ENCODE measurements at regions not wholly inside any gene's neighbourhood (a gene's known extent, or its start where the extent isn't known, plus 50 kb on each side); places are given as distances from the start of the nearest gene placed in this dataset.
"Not testable (repeated sequence)": the region's sequence is repeated elsewhere in the genome, so short reads cannot be mapped to it uniquely, and the experiment has no call there.

GRCh38 chr9:85479305-85479704 lies 262.4 kb downstream of the AGTPBP1 start:
- Histone ChIP-seq H3F3A (ENCODE audit: insufficient read depth) (no peaks in the 10 kb centered on the region), H3K9ac (ENCODE audit: low read length) (no peak overlapping the region), H4K20me1 (ENCODE audit: low read depth, low read length) (no peaks in the 10 kb centered on the region), H3K9me2 (replicated peaks; ENCODE audit: insufficient read depth, low read length) (no peaks in the 10 kb centered on the region), H3K9me3 (ENCODE audit: insufficient read depth, low read length) (no peaks in the 10 kb centered on the region; the same call in 1 of the 2 replicates), H3K27me3 (ENCODE audit: low read length) (no peaks in the 10 kb centered on the region), H3K4me3 (ENCODE audit: insufficient read depth, low read length, poor library complexity, severe bottlenecking) (no peak overlapping the region), H3K27ac (ENCODE audit: low read depth, low read length) (no peak overlapping the region), H3K79me2 (ENCODE audit: insufficient read depth, low read length) (no peaks in the 10 kb centered on the region), H3K4me2 (ENCODE audit: low read depth, low read length, poor library complexity, severe bottlenecking) (no peak overlapping the region), H2AFZ (ENCODE audit: low read depth, low read length, severe bottlenecking) (no peak overlapping the region), H3K36me3 (ENCODE audit: low read length) (no peaks in the 10 kb centered on the region)
- TF ChIP-seq EZH2phosphoT487 (conservative IDR thresholded peaks at IDR 0.05; ENCODE audit: low read length) (no peak), CTCF (IDR thresholded peaks at IDR 0.05; ENCODE audit: insufficient read depth, low read length, poor library complexity, severe bottlenecking) (no peak)

- Histone ChIP-seq H3K9me3 (ENCODE audit: insufficient read depth, low read length) (no peaks in the 10 kb centered on the region; the same call in 1 of the 2 replicates), H3K9ac (ENCODE audit: low read length) (no peak overlapping the region), H3K4me2 (ENCODE audit: low read depth, low read length, poor library complexity, severe bottlenecking) (no peak overlapping the region), H3K27ac (ENCODE audit: low read depth, low read length) (no peak overlapping the region), H3K27me3 (ENCODE audit: low read length) (no peaks in the 10 kb centered on the region), H3K79me2 (ENCODE audit: insufficient read depth, low read length) (no peaks in the 10 kb centered on the region), H3K4me3 (ENCODE audit: insufficient read depth, low read length, poor library complexity, severe bottlenecking) (no peak overlapping the region), H3K9me2 (replicated peaks; ENCODE audit: insufficient read depth, low read length) (no peaks in the 10 kb centered on the region), H4K20me1 (ENCODE audit: low read depth, low read length) (no peaks in the 10 kb centered on the region), H3F3A (ENCODE audit: insufficient read depth) (no peaks in the 10 kb centered on the region), H3K36me3 (ENCODE audit: low read length) (no peaks in the 10 kb centered on the region), H2AFZ (ENCODE audit: low read depth, low read length, severe bottlenecking) (no peak overlapping the region)
- TF ChIP-seq EZH2phosphoT487 (conservative IDR thresholded peaks at IDR 0.05; ENCODE audit: low read length) (no peak), CTCF (IDR thresholded peaks at IDR 0.05; ENCODE audit: insufficient read depth, low read length, poor library complexity, severe bottlenecking) (no peak)
Measured at GRCh38 chr9:85478847-85479246, 262.9 kb downstream of the AGTPBP1 start.

- H3K9me2 ChIP-seq (replicated peaks; ENCODE audit: insufficient read depth, low read length), result not testable (repeated sequence)
Measured at GRCh38 chr9:85474896-85475295, 266.9 kb downstream of the AGTPBP1 start.

GRCh38 chr9:85471791-85472190 lies 270.0 kb downstream of the AGTPBP1 start:
- Histone ChIP-seq H3K4me2 (ENCODE audit: low read depth, low read length, poor library complexity, severe bottlenecking) (no peak overlapping the region), H3K9me2 (replicated peaks; ENCODE audit: insufficient read depth, low read length) (no peaks in the 10 kb centered on the region), H2AFZ (ENCODE audit: low read depth, low read length, severe bottlenecking) (no peak overlapping the region), H3K9ac (ENCODE audit: low read length) (no peak overlapping the region), H4K20me1 (ENCODE audit: low read depth, low read length) (no peaks in the 10 kb centered on the region), H3K9me3 (ENCODE audit: insufficient read depth, low read length) (no peaks in the 10 kb centered on the region; the same call in 1 of the 2 replicates), H3K27me3 (ENCODE audit: low read length) (no peaks in the 10 kb centered on the region), H3K36me3 (ENCODE audit: low read length) (no peaks in the 10 kb centered on the region), H3K79me2 (ENCODE audit: insufficient read depth, low read length) (no peaks in the 10 kb centered on the region), H3K27ac (ENCODE audit: low read depth, low read length) (no peak overlapping the region), H3F3A (ENCODE audit: insufficient read depth) (no peaks in the 10 kb centered on the region), H3K4me3 (ENCODE audit: insufficient read depth, low read length, poor library complexity, severe bottlenecking) (no peak overlapping the region)
- no peak for TF ChIP-seq CTCF (IDR thresholded peaks at IDR 0.05; ENCODE audit: insufficient read depth, low read length, poor library complexity, severe bottlenecking)
- no peak for TF ChIP-seq EZH2phosphoT487 (conservative IDR thresholded peaks at IDR 0.05; ENCODE audit: low read length)

More at GRCh38 chr9:85474896-85475295, 266.9 kb downstream of the AGTPBP1 start:
- not testable (repeated sequence) for H3K9ac ChIP-seq (ENCODE audit: low read length); H3K4me3 ChIP-seq (ENCODE audit: insufficient read depth, low read length, poor library complexity, severe bottlenecking); H3K4me2 ChIP-seq (ENCODE audit: low read depth, low read length, poor library complexity, severe bottlenecking); H3K27ac ChIP-seq (ENCODE audit: low read depth, low read length); H3K79me2 ChIP-seq (ENCODE audit: insufficient read depth, low read length); H3K27me3 ChIP-seq (ENCODE audit: low read length); H3K36me3 ChIP-seq (ENCODE audit: low read length); H2AFZ ChIP-seq (ENCODE audit: low read depth, low read length, severe bottlenecking); H3K9me3 ChIP-seq (ENCODE audit: insufficient read depth, low read length); H3F3A ChIP-seq (ENCODE audit: insufficient read depth); H4K20me1 ChIP-seq (ENCODE audit: low read depth, low read length)
